GM12878 (cell line): ENCODE measurements at regions not wholly inside any gene's neighbourhood (a gene's known extent, or its start where the extent isn't known, plus 50 kb on each side); places are given as distances from the start of the nearest gene placed in this dataset.
"Not testable (repeated sequence)": the region's sequence is repeated elsewhere in the genome, so short reads cannot be mapped to it uniquely, and the experiment has no call there.

Experiments used
- ATAC-seq: fragments of 200-7000 bp; cut with Tn5 transposase; 3 replicates; pipeline ENCODE4 v1.9.1; 2020; ENCODE audit warnings: mild to moderate bottlenecking, moderate library complexity
- BruUV-seq: library from RNA; stranded (reverse); fragments of 400-500 nt; replicated peaks from 2 replicates; lab custom pipeline; 2021; lab: Mats Ljungman, UMichigan
- CTCF ChIA-PET: fragments of 300-600 bp; sonication (Branson Sonifier 250); formaldehyde crosslinking; extraction: SDS; loops from one replicate; lab custom pipeline; 2021; ENCODE audit warnings: inconsistent platforms; lab: Yijun Ruan, JAX
- POLR2A ChIA-PET: fragments of 350-600 bp; formaldehyde crosslinking; extraction: SDS; loops from one replicate; lab custom pipeline; 2021; ENCODE audit warnings: inconsistent platforms; lab: Charles Lee
- RAD21 ChIA-PET: fragments of 300-600 bp; sonication (Branson Sonifier 250); formaldehyde crosslinking; loops from one replicate; lab custom pipeline; 2023; ENCODE audit warnings: antibody characterized with exemption; ENCODE audit not compliant: unreplicated experiment; lab: Charles Lee
- SMC1A ChIA-PET: fragments of 300-600 bp; sonication (Branson Sonifier 250); formaldehyde crosslinking; loops from one replicate; lab custom pipeline; 2023; ENCODE audit not compliant: unreplicated experiment, uncharacterized antibody; lab: Charles Lee
- DNase-seq: peaks from one replicate; pipeline ENCODE4 v3.0.0-alpha.2; 2011; ENCODE audit warnings: low read depth, low spot score
- FAIRE-seq: peaks from 3 replicates; lab custom pipeline; 2011; peaks lifted over from hg19 to GRCh38; lab: Jason Lieb, UNC
- H2AFZ ChIP-seq: 2 replicates; pipeline ENCODE4 v1.6.0; 2011; ENCODE audit warnings: low read depth, low read length, control low read depth; ENCODE audit not compliant: control insufficient read depth
- H3K27ac ChIP-seq: 2 replicates; pipeline ENCODE4 v1.5.1; 2011; ENCODE audit warnings: control low read depth; ENCODE audit not compliant: control insufficient read depth, insufficient read depth
- H3K27me3 ChIP-seq, 2 experiments: replicated peaks in 1 of 2; 2 replicates each; pipeline versions ENCODE4 v1.6.0 to v1.6.1; 2011; ENCODE audit warnings: low read length in 1 of 2; ENCODE audit not compliant: control insufficient read depth in 2 of 2, insufficient read depth in 2 of 2
- H3K36me3 ChIP-seq, 2 experiments: 2 replicates each; pipeline ENCODE4 v1.5.1; 2011; ENCODE audit warnings: low read length in 1 of 2; ENCODE audit not compliant: control insufficient read depth in 2 of 2, insufficient read depth in 2 of 2
- H3K4me1 ChIP-seq: 2 replicates; pipeline ENCODE4 v1.6.1; 2011; ENCODE audit warnings: mild to moderate bottlenecking, low read length, moderate library complexity, mixed read lengths; ENCODE audit not compliant: control insufficient read depth, insufficient read depth
- H3K4me2 ChIP-seq: 2 replicates; pipeline ENCODE4 v1.6.0; 2011; ENCODE audit warnings: control low read depth; ENCODE audit not compliant: control insufficient read depth, insufficient read depth
- H3K4me3 ChIP-seq: fragments of 200-600 bp; sonication (generic); 2 replicates; pipeline ENCODE4 v1.5.1; 2016
- H3K79me2 ChIP-seq: 2 replicates; pipeline ENCODE4 v1.6.0; 2011; ENCODE audit warnings: low read length; ENCODE audit not compliant: control insufficient read depth, insufficient read depth
- H3K9ac ChIP-seq: 2 replicates; pipeline ENCODE4 v1.8.0; 2011; ENCODE audit warnings: low read length, control low read depth, mixed read lengths; ENCODE audit not compliant: control insufficient read depth, insufficient read depth
- H3K9me3 ChIP-seq: replicated peaks from 3 replicates; pipeline ENCODE4 v1.5.1; 2011; ENCODE audit warnings: mild to moderate bottlenecking, low read length; ENCODE audit not compliant: control insufficient read depth, insufficient read depth
- H4K20me1 ChIP-seq: 2 replicates; pipeline ENCODE4 v1.6.0; 2011; ENCODE audit not compliant: control insufficient read depth, insufficient read depth
- ATF7 ChIP-seq: fragments of 450-650 bp; IDR thresholded peaks from 2 replicates; pipeline ENCODE4 v1.6.1; 2016; ENCODE audit warnings: low read depth, mild to moderate bottlenecking
- BRCA1 ChIP-seq: IDR thresholded peaks from 2 replicates; pipeline ENCODE4 v1.6.1; 2011; ENCODE audit warnings: low read depth, low read length, improper control_type of control experiment
- CBX3 ChIP-seq: fragments of 200-600 bp; sonication (generic); IDR thresholded peaks from 2 replicates; pipeline ENCODE4 v1.6.1; 2016; ENCODE audit warnings: low read depth, borderline replicate concordance
- CEBPB ChIP-seq, 2 experiments: fragments of 150-350 bp in 1 of 2; IDR thresholded peaks; 2 replicates each; pipeline ENCODE4 v1.6.1; 2012 to 2014; ENCODE audit warnings: low read depth in 2 of 2, low read length in 2 of 2, borderline replicate concordance in 1 of 2, inconsistent platforms in 1 of 2
- JUNB ChIP-seq: IDR thresholded peaks from 2 replicates; pipeline ENCODE4 v1.6.1; 2016; ENCODE audit warnings: antibody characterized with exemption, mild to moderate bottlenecking
- TCF7 ChIP-seq: IDR thresholded peaks from 2 replicates; pipeline ENCODE4 v1.6.1; 2014; ENCODE audit warnings: antibody characterized with exemption, borderline replicate concordance
- WGBS: methylation state at CpG from one replicate; pipeline ENCODE4 v1.1.6; 2016; ENCODE audit warnings: low lambda C conversion rate; ENCODE audit not compliant: insufficient replicate concordance, insufficient coverage; ENCODE audit errors: missing lambda C conversion rate; 5-methylcytosine and 5-hydroxymethylcytosine counted together
- in situ Hi-C: fragments of 300-500 bp; cut with MboI; formaldehyde crosslinking; loops from 9 replicates; pipeline ENCODE4 v1.14.3; 2018; ENCODE audit warnings: mixed read lengths
- intact Hi-C: fragments of 100-400 bp; cut with micrococcal nuclease; formaldehyde crosslinking; loops from one replicate; pipeline ENCODE4 v1.14.2; 2022; ENCODE audit not compliant: unreplicated experiment

GRCh38 chrX:21194526-21194925 is 179.7 kb upstream of the CNKSR2 start:
- ChIA-PET CTCF (no interaction called here), SMC1A (no interaction called here), POLR2A (no interaction called here), RAD21 (no interaction called here)
- Histone ChIP-seq H3K27me3 (no peaks in the 10 kb centered on the region), H3K9me3 (no peaks in the 10 kb centered on the region), H3K9ac (no peak overlapping the region), H3K36me3 (no peaks in the 10 kb centered on the region), H3K4me1 (no peaks in the 10 kb centered on the region), H3K4me3 (no peak overlapping the region), H4K20me1 (no peaks in the 10 kb centered on the region), H3K4me2 (no peak overlapping the region)
- DNase-seq (no peak), ATAC-seq (no peak)
- 8% methylated on average over 1 of the region's 1 CpG for WGBS
- no TSS peak for BruUV-seq
- in situ Hi-C loops = no loop called here
- no peak for TF ChIP-seq ATF7
- no peak for TF ChIP-seq CEBPB (IDR thresholded peaks at IDR 0.05; ENCODE audit: borderline replicate concordance in 1 of 2, low read depth in 2 of 2, low read length in 2 of 2)
- no peak for TF ChIP-seq CBX3
- TF ChIP-seq BRCA1 = no peak
- TF ChIP-seq, all 136 proteins: peak for 0
- Histone ChIP-seq H3K79me2 (no peaks in the 10 kb centered on the region), H3K27ac (no peak overlapping the region), H2AFZ (no peak overlapping the region)
- intact Hi-C loops = no loop called here
- FAIRE-seq = no peak

DNA sequence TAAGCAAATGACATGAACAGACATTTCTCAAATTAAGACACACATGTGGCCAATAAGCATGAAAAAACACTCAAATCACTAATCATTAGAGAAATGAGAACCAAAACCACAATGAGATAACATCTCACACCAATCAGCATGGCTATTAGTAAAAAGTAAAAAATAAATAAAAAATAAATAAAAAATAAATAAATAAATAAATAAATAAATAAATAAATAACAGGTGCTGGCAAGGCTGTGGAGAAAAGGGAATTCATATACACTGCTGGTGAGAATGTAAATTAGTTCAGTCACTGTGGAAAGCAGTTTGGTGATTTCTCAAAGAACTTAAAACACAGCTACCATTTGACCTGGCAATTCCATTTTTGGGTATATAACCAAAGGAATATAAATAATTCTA is 167.1 kb upstream of the CNKSR2 start:
- DNase-seq (no peak), FAIRE-seq (no peak), ATAC-seq (no peak)
- Histone ChIP-seq H3K27me3 (no peaks in the 10 kb centered on the region), H3K36me3 (no peaks in the 10 kb centered on the region), H3K79me2 (no peaks in the 10 kb centered on the region), H3K9ac (no peak overlapping the region), H3K27ac (no peak overlapping the region), H2AFZ (no peak overlapping the region), H3K4me1 (no peaks in the 10 kb centered on the region), H4K20me1 (no peaks in the 10 kb centered on the region), H3K9me3 (no peaks in the 10 kb centered on the region), H3K4me3 (no peak overlapping the region), H3K4me2 (no peak overlapping the region)
- CTCF ChIA-PET = no interaction called here
- in situ Hi-C loops (no loop called here), intact Hi-C loops (no loop called here)
- RAD21 ChIA-PET = no interaction called here
- BruUV-seq = no TSS peak
- SMC1A ChIA-PET = no interaction called here
- TF ChIP-seq TCF7 = no peak
- TF ChIP-seq JUNB = no peak
- POLR2A ChIA-PET = no interaction called here

DNA sequence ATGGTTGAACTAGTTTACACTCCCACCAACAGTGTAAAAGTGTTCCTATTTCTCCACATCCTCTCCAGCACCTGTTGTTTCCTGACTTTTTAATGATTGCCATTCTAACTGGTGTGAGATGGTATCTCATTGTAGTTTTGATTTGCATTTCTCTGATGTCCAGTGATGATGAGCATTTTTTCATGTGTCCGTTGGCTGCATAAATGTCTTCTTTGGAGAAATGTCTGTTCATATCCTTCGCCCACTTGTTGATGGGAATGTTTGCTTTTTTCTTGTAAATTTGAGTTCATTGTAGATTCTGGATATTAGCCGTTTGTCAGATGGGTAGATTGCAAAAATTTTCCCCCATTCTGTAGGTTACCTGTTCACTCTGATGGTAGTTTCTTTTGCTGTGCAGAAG is 155.0 kb upstream of the CNKSR2 start:
- BruUV-seq, in situ Hi-C loops, H3K27ac ChIP-seq, H2AFZ ChIP-seq, FAIRE-seq, H3K36me3 ChIP-seq, DNase-seq, H3K4me1 ChIP-seq, H3K9ac ChIP-seq, intact Hi-C loops, H3K4me3 ChIP-seq, H3K79me2 ChIP-seq, SMC1A ChIA-PET, RAD21 ChIA-PET, H4K20me1 ChIP-seq, H3K27me3 ChIP-seq, POLR2A ChIA-PET, CTCF ChIA-PET, H3K4me2 ChIP-seq, ATAC-seq, H3K9me3 ChIP-seq: not testable (repeated sequence)
- WGBS = 6% methylated on average over 3 of the region's 3 CpGs
